HG03060 (cell line): ENCODE measurements at regions not wholly inside any gene's neighbourhood (a gene's known extent, or its start where the extent isn't known, plus 50 kb on each side); places are given as distances from the start of the nearest gene placed in this dataset.
"Not testable (repeated sequence)": the region's sequence is repeated elsewhere in the genome, so short reads cannot be mapped to it uniquely, and the experiment has no call there.

Experiments used
- ATAC-seq: cut with Tn5 transposase; IDR thresholded peaks from one replicate; pipeline ENCODE4 v1.9.1; 2021; ENCODE audit warnings: low read depth, moderate number of reproducible peaks; ENCODE audit not compliant: unreplicated experiment

GRCh38 chr3:152208439-152208838 is 60.3 kb upstream of the MBNL1 start:
- no peak for ATAC-seq

GRCh38 chr3:152209060-152209459 is 59.7 kb upstream of the MBNL1 start:
- no peak for ATAC-seq

GRCh38 chr3:152209776-152210175 is 59.0 kb upstream of the MBNL1 start:
- no peak for ATAC-seq

- ATAC-seq, result no peak
These were observed 58.0 kb upstream of the MBNL1 start for GRCh38 chr3:152210697-152211096.

- ATAC-seq, result no peak
These were observed 57.1 kb upstream of the MBNL1 start for GRCh38 chr3:152211655-152212054.

- no peak for ATAC-seq
These were observed 55.5 kb upstream of the MBNL1 start for GRCh38 chr3:152213203-152213602.

- ATAC-seq, result no peak
These were observed 54.8 kb upstream of the MBNL1 start for GRCh38 chr3:152213938-152214337.

GRCh38 chr3:152216960-152217865 is 51.5 kb upstream of the MBNL1 start:
- not testable (repeated sequence) for ATAC-seq

GRCh38 chr3:152218602-152219001 is 50.1 kb upstream of the MBNL1 start:
- ATAC-seq, result no peak
